Cerebellar cortex (tissue), 1 donor: ENCODE measurements at regions not wholly inside any gene's neighbourhood (a gene's known extent, or its start where the extent isn't known, plus 50 kb on each side); places are given as distances from the start of the nearest gene placed in this dataset.
A peak's percentile ranks its signal among the peaks of the same experiment; 100 is the strongest.

ENCODE experiments used
- DNase-seq: peaks from one replicate; pipeline ENCODE4 v3.0.0-alpha.2; 2015; ENCODE audit warnings: low spot score

- DNase-seq = no peak
These were observed 73.0 kb upstream of the LEP start for GRCh38 chr7:128167791-128168666.

- no peak for DNase-seq
These were observed 72.3 kb upstream of the LEP start for GRCh38 chr7:128168667-128169210.

GRCh38 chr7:128170461-128170860 is 70.6 kb upstream of the LEP start:
- DNase-seq = no peak

GRCh38 chr7:128171342-128171918 is 69.6 kb upstream of the LEP start:
- no peak for DNase-seq

- peak; percentile 80 for DNase-seq
These were observed 68.9 kb upstream of the LEP start for GRCh38 chr7:128172151-128172550.

GRCh38 chr7:128172963-128173362 is 68.1 kb upstream of the LEP start:
- DNase-seq = no peak

GRCh38 chr7:128174386-128174785 is 66.7 kb upstream of the LEP start:
- peak; percentile 94 for DNase-seq

- no peak for DNase-seq
These were observed 64.4 kb upstream of the LEP start for GRCh38 chr7:128176696-128177095.

- no peak for DNase-seq
These were observed 63.1 kb upstream of the LEP start for GRCh38 chr7:128177768-128178550.

- no peak for DNase-seq
These were observed 62.5 kb upstream of the LEP start for GRCh38 chr7:128178611-128179010.

- peak; percentile 45 for DNase-seq
These were observed 52.5 kb upstream of the LEP start for GRCh38 chr7:128188396-128189230.

- no peak for DNase-seq
These were observed 51.7 kb upstream of the LEP start for GRCh38 chr7:128189231-128189930.

GRCh38 chr7:128190051-128190647 is 50.9 kb upstream of the LEP start:
- peak; percentile 63 for DNase-seq

- DNase-seq = no peak
These were observed 49.8 kb upstream of the LEP start for GRCh38 chr7:128191136-128191844.
